Liver (tissue), 8 donors: ENCODE measurements at regions not wholly inside any gene's neighbourhood (a gene's known extent, or its start where the extent isn't known, plus 50 kb on each side); places are given as distances from the start of the nearest gene placed in this dataset.

Experiments used
- DNase-seq: peaks from one replicate; pipeline ENCODE4 v3.0.0-alpha.2; 2017; ENCODE audit warnings: low spot score
- H3K27ac ChIP-seq, 2 donors: one replicate each; pipeline ENCODE4 v1.7.0; 2013; ENCODE audit warnings: inconsistent platforms in 2 of 2, low read length in 2 of 2, control low read depth in 1 of 2, low read depth in 1 of 2, mild to moderate bottlenecking in 1 of 2
- H3K27me3 ChIP-seq, 4 donors: one replicate each; pipeline versions ENCODE4 v1.6.1 to v1.7.0; 2013; ENCODE audit warnings: low read length in 3 of 4, inconsistent platforms in 1 of 4, mild to moderate bottlenecking in 1 of 4, moderate library complexity in 1 of 4; ENCODE audit not compliant: control insufficient read depth in 4 of 4, insufficient read depth in 4 of 4
- H3K36me3 ChIP-seq, 4 donors: one replicate each; pipeline versions ENCODE4 v1.6.1 to v1.7.0; 2013; ENCODE audit warnings: low read length in 3 of 4, mild to moderate bottlenecking in 3 of 4, low read depth in 1 of 4, moderate library complexity in 1 of 4; ENCODE audit not compliant: control insufficient read depth in 4 of 4, insufficient read depth in 3 of 4
- H3K4me1 ChIP-seq, 4 donors: one replicate each; pipeline versions ENCODE4 v1.6.1 to v1.7.0; 2013; ENCODE audit warnings: low read length in 3 of 4, mild to moderate bottlenecking in 3 of 4, moderate library complexity in 1 of 4; ENCODE audit not compliant: control insufficient read depth in 4 of 4, insufficient read depth in 4 of 4
- H3K4me3 ChIP-seq, 3 donors: one replicate each; pipeline versions ENCODE4 v1.6.1 to v1.7.0; 2013; ENCODE audit warnings: low read length in 3 of 3, control low read depth in 1 of 3, low read depth in 1 of 3, mild to moderate bottlenecking in 1 of 3
- H3K9ac ChIP-seq, 2 donors: one replicate each; pipeline ENCODE4 v1.7.0; 2013; ENCODE audit warnings: low read length in 2 of 2, mild to moderate bottlenecking in 2 of 2, moderate library complexity in 2 of 2, control low read depth in 1 of 2, low read depth in 1 of 2
- H3K9me3 ChIP-seq, 4 donors: one replicate each; pipeline versions ENCODE4 v1.6.1 to v1.7.0; 2013; ENCODE audit warnings: low read length in 3 of 4; ENCODE audit not compliant: control insufficient read depth in 4 of 4
- EGR1 ChIP-seq, 2 donors: IDR thresholded peaks; 2 replicates each; pipeline ENCODE4 v1.6.1; 2016 to 2018; ENCODE audit warnings: antibody characterized with exemption in 2 of 2, low read depth in 2 of 2
- FOXA1 ChIP-seq: IDR thresholded peaks from 2 replicates; pipeline ENCODE4 v1.6.1; 2016; ENCODE audit warnings: antibody characterized with exemption
- FOXA2 ChIP-seq: IDR thresholded peaks from 2 replicates; pipeline ENCODE4 v1.6.1; 2016; ENCODE audit warnings: antibody characterized with exemption
- GABPA ChIP-seq, 2 donors: IDR thresholded peaks in 1 of 2; conservative IDR thresholded peaks in 1 of 2; 2 replicates each; pipeline ENCODE4 v1.6.1; 2016; ENCODE audit warnings: antibody characterized with exemption in 2 of 2, mild to moderate bottlenecking in 1 of 2, moderate library complexity in 1 of 2
- HNF4A ChIP-seq, 2 donors: conservative IDR thresholded peaks; 2 replicates each; pipeline ENCODE4 v1.6.1; 2016; ENCODE audit warnings: antibody characterized with exemption in 2 of 2, mild to moderate bottlenecking in 2 of 2
- HNF4G ChIP-seq: IDR thresholded peaks from 2 replicates; pipeline ENCODE4 v1.6.1; 2016; ENCODE audit warnings: antibody characterized with exemption
- JUND ChIP-seq, 2 donors: IDR thresholded peaks; 2 replicates each; pipeline ENCODE4 v1.6.1; 2016; ENCODE audit warnings: antibody characterized with exemption in 2 of 2
- NR2F2 ChIP-seq: IDR thresholded peaks from 2 replicates; pipeline ENCODE4 v1.6.1; 2016; ENCODE audit warnings: antibody characterized with exemption
- RAD21 ChIP-seq, 2 donors: IDR thresholded peaks; 2 replicates each; pipeline ENCODE4 v1.6.1; 2016; ENCODE audit warnings: antibody characterized with exemption in 2 of 2, mild to moderate bottlenecking in 2 of 2
- RXRA ChIP-seq, 2 donors: IDR thresholded peaks; 2 replicates each; pipeline ENCODE4 v1.6.1; 2017 to 2018; ENCODE audit warnings: antibody characterized with exemption in 2 of 2, mild to moderate bottlenecking in 1 of 2
- SP1 ChIP-seq: IDR thresholded peaks from 2 replicates; pipeline ENCODE4 v1.6.1; 2018; ENCODE audit warnings: antibody characterized with exemption, mild to moderate bottlenecking
- TAF1 ChIP-seq: conservative IDR thresholded peaks from 2 replicates; pipeline ENCODE4 v1.6.1; 2016; ENCODE audit warnings: antibody characterized with exemption, mild to moderate bottlenecking
- YY1 ChIP-seq: IDR thresholded peaks from 2 replicates; pipeline ENCODE4 v1.6.1; 2016; ENCODE audit warnings: antibody characterized with exemption, mild to moderate bottlenecking
- WGBS: extraction: QIAGEN DNeasy Blood & Tissue Kit; methylation state at CpG from one replicate; pipeline ENCODE4 v1.1.7; 2013; 5-methylcytosine and 5-hydroxymethylcytosine counted together
- TF ChIP-seq, protein P1 (sequence below): IDR thresholded peaks from 2 replicates; pipeline ENCODE4 v1.6.1; 2016; ENCODE audit warnings: antibody characterized with exemption
- TF ChIP-seq, protein P2 (sequence below): IDR thresholded peaks from 2 replicates; pipeline ENCODE4 v1.6.1; 2016; ENCODE audit warnings: antibody characterized with exemption
- TF ChIP-seq, protein P3 (sequence below): IDR thresholded peaks from 2 replicates; pipeline ENCODE4 v1.6.1; 2016; ENCODE audit warnings: antibody characterized with exemption
- TF ChIP-seq, protein P4 (sequence below): IDR thresholded peaks from 2 replicates; pipeline ENCODE4 v1.6.1; 2016; ENCODE audit warnings: antibody characterized with exemption, mild to moderate bottlenecking
- TF ChIP-seq, protein P5 (sequence below): fragments of 150-350 bp; IDR thresholded peaks from 2 replicates; pipeline ENCODE4 v1.5.1; 2017; ENCODE audit warnings: improper control_type of control experiment, low read depth, low read length; ENCODE audit not compliant: missing input control
- donor health status: healthy.
- donor health status: healthy.
- donor health status: healthy.
- donor health status: healthy.
- donor health status: healthy.

DNA sequence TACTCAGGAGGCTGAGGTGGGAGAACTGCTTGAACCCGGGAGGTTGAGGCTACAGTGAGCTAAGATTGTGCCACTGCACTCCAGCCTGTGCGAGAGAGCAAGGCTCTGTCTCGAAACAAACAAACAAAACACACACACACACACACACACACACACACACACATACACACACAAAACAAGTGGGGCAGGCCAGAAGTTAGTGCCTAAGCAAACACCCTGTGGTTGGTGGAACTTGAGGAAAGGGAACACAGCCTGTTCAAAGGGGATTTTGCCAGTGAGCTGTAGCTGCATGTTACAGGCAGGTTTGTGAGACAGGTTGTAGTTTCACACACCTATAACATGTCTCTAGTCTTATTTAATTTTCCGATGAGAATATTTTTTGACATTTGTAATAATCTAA is 175.3 kb upstream of the CLEC14A start:
- DNase-seq = no peak
- no peak for TF ChIP-seq HNF4G
- no peak for TF ChIP-seq JUND (IDR thresholded peaks at IDR 0.05)
- TF ChIP-seq NR2F2 = no peak
- TF ChIP-seq, protein P1, sequence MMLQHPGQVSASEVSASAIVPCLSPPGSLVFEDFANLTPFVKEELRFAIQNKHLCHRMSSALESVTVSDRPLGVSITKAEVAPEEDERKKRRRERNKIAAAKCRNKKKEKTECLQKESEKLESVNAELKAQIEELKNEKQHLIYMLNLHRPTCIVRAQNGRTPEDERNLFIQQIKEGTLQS = no peak
- no peak for TF ChIP-seq FOXA1
- TF ChIP-seq, protein P2, sequence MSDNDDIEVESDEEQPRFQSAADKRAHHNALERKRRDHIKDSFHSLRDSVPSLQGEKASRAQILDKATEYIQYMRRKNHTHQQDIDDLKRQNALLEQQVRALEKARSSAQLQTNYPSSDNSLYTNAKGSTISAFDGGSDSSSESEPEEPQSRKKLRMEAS = no peak
- TF ChIP-seq RAD21 (IDR thresholded peaks at IDR 0.05) = no peak
- TF ChIP-seq, protein P3, sequence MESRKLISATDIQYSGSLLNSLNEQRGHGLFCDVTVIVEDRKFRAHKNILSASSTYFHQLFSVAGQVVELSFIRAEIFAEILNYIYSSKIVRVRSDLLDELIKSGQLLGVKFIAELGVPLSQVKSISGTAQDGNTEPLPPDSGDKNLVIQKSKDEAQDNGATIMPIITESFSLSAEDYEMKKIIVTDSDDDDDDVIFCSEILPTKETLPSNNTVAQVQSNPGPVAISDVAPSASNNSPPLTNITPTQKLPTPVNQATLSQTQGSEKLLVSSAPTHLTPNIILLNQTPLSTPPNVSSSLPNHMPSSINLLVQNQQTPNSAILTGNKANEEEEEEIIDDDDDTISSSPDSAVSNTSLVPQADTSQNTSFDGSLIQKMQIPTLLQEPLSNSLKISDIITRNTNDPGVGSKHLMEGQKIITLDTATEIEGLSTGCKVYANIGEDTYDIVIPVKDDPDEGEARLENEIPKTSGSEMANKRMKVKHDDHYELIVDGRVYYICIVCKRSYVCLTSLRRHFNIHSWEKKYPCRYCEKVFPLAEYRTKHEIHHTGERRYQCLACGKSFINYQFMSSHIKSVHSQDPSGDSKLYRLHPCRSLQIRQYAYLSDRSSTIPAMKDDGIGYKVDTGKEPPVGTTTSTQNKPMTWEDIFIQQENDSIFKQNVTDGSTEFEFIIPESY = no peak
- no peak for TF ChIP-seq TAF1
- no peak for TF ChIP-seq YY1
- no peak for TF ChIP-seq SP1
- TF ChIP-seq GABPA (IDR thresholded peaks at IDR 0.05 in 1 of 2, conservative IDR thresholded peaks at IDR 0.05 in 1 of 2) = no peak
- no peak for TF ChIP-seq HNF4A (conservative IDR thresholded peaks at IDR 0.05)
- TF ChIP-seq, protein P4, sequence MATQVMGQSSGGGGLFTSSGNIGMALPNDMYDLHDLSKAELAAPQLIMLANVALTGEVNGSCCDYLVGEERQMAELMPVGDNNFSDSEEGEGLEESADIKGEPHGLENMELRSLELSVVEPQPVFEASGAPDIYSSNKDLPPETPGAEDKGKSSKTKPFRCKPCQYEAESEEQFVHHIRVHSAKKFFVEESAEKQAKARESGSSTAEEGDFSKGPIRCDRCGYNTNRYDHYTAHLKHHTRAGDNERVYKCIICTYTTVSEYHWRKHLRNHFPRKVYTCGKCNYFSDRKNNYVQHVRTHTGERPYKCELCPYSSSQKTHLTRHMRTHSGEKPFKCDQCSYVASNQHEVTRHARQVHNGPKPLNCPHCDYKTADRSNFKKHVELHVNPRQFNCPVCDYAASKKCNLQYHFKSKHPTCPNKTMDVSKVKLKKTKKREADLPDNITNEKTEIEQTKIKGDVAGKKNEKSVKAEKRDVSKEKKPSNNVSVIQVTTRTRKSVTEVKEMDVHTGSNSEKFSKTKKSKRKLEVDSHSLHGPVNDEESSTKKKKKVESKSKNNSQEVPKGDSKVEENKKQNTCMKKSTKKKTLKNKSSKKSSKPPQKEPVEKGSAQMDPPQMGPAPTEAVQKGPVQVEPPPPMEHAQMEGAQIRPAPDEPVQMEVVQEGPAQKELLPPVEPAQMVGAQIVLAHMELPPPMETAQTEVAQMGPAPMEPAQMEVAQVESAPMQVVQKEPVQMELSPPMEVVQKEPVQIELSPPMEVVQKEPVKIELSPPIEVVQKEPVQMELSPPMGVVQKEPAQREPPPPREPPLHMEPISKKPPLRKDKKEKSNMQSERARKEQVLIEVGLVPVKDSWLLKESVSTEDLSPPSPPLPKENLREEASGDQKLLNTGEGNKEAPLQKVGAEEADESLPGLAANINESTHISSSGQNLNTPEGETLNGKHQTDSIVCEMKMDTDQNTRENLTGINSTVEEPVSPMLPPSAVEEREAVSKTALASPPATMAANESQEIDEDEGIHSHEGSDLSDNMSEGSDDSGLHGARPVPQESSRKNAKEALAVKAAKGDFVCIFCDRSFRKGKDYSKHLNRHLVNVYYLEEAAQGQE = no peak
- TF ChIP-seq EGR1 (IDR thresholded peaks at IDR 0.05; ENCODE audit: low read depth in 2 of 2) = no peak
- TF ChIP-seq, protein P5, sequence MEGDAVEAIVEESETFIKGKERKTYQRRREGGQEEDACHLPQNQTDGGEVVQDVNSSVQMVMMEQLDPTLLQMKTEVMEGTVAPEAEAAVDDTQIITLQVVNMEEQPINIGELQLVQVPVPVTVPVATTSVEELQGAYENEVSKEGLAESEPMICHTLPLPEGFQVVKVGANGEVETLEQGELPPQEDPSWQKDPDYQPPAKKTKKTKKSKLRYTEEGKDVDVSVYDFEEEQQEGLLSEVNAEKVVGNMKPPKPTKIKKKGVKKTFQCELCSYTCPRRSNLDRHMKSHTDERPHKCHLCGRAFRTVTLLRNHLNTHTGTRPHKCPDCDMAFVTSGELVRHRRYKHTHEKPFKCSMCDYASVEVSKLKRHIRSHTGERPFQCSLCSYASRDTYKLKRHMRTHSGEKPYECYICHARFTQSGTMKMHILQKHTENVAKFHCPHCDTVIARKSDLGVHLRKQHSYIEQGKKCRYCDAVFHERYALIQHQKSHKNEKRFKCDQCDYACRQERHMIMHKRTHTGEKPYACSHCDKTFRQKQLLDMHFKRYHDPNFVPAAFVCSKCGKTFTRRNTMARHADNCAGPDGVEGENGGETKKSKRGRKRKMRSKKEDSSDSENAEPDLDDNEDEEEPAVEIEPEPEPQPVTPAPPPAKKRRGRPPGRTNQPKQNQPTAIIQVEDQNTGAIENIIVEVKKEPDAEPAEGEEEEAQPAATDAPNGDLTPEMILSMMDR = no peak
- no peak for TF ChIP-seq RXRA (IDR thresholded peaks at IDR 0.05)
- Histone ChIP-seq H3K36me3 (no peaks in the 10 kb centered on the region), H3K4me3 (no peak overlapping the region), H3K27ac (no peak overlapping the region), H3K9me3 (no peaks in the 10 kb centered on the region), H3K27me3 (no peaks in the 10 kb centered on the region), H3K9ac (no peak overlapping the region), H3K4me1 (no peaks in the 10 kb centered on the region)
- WGBS = 70% methylated on average over 4 of the region's 4 CpGs

DNA sequence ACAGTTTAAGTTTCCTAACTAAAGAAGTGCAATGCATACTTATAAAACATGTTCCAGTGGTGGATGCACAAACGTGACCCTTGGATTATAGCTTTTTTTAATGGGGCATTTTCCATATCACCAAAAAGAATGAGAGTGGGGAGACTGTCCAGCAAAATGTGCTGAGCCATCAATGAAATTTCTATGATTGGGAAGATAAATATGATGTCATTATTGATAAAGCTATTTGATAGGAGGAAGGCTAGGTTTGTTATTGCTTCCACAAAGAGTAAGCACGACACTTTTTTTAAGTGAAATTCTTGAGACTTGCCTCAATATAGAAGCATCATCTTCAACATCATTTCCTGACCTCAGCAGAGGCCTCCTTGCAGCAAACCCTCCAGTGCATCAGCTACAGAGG is 174.6 kb upstream of the CLEC14A start:
- H3K9me3 ChIP-seq = no peaks in the 10 kb centered on the region
- 88% methylated on average over 2 of the region's 2 CpGs for whole genome bisulfite sequencing
- H3K9ac ChIP-seq = no peak overlapping the region
- no peaks in the 10 kb centered on the region for H3K36me3 ChIP-seq
- TF ChIP-seq FOXA2 (no peak), GABPA (IDR thresholded peaks at IDR 0.05 in 1 of 2, conservative IDR thresholded peaks at IDR 0.05 in 1 of 2) (no peak)
- no peaks in the 10 kb centered on the region for H3K4me1 ChIP-seq
- DNase-seq = no peak
- H3K4me3 ChIP-seq = no peak overlapping the region
- no peaks in the 10 kb centered on the region for H3K27me3 ChIP-seq
- no peak overlapping the region for H3K27ac ChIP-seq
